Kidney tubule cell (primary cell): ENCODE measurements at regions not wholly inside any gene's neighbourhood (a gene's known extent, or its start where the extent isn't known, plus 50 kb on each side); places are given as distances from the start of the nearest gene placed in this dataset.
A peak's percentile ranks its signal among the peaks of the same experiment; 100 is the strongest.
"Not testable (repeated sequence)": the region's sequence is repeated elsewhere in the genome, so short reads cannot be mapped to it uniquely, and the experiment has no call there.

Source experiments
- DNase-seq: peaks from one replicate; pipeline ENCODE4 v3.0.0-alpha.2; 2018; ENCODE audit warnings: low spot score

DNA sequence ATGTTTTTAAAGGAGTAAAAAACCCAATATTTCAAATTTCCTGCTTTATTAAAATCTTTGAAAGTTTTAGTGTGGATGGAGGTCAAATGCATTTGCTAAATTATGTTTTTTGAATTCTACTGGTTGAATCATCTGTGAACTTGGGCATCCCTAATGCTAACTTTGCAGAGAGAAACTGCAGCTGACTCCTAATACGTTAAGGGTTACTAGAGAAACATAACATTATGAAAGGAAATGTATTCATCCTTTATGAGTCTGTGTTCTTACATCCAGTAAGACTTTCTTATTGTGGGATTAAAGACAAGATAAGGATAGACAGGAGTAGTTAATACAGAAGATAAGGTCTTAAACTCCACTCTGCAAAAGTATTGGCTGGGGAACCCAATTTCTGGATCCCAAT lies 140.6 kb downstream of the FAM124B start:
- DNase-seq, result no peak

DNA sequence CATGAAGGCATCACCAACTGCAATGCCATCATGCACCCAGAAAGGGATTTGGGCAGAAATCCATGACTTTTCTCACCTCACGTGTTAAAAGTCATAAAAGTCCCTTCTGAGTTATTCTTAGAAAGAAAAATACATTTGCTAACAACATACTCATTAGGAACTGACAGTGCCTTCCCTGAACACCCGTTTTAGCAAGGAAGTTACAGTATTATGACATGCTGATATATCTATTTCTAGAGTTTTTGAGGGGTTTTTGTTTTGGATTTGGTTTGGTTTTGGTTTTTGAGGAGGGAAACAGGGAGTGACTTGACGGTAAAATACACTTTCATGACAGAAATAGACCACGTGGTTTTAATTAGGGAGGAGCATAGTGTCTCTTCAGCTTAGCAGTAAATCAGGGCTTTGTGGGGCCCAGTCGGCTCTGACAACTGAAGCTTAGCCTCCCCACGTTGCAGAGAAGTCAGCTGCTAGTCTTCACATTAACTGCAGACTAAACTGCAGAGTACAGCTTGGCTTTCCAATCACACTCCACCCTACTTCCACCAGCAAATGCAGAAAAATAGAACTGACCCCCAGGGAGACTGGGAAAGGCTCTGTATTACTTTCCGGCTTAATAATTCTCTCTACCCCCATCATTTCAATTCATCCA lies 141.4 kb downstream of the FAM124B start:
- no peak for DNase-seq

DNA sequence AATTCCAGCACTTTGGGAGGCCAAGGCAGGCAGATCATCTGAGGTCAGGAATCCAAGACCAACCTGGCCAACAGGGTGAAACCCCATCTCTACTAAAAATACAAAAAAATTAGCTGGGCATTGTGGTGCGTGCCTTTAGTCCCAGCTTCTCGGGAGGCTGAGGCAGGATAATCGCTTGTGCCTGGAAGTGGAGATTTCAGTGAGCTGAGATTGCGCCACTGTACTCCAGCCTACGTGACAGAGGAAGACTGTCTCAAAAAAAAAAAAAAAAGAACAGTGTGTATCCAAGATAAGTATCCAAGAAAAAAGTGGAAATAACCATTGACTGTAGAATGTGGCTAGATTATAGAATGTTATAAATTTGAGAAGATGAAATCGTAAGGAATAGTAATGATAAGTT lies 142.1 kb downstream of the FAM124B start:
- no peak for DNase-seq

DNA sequence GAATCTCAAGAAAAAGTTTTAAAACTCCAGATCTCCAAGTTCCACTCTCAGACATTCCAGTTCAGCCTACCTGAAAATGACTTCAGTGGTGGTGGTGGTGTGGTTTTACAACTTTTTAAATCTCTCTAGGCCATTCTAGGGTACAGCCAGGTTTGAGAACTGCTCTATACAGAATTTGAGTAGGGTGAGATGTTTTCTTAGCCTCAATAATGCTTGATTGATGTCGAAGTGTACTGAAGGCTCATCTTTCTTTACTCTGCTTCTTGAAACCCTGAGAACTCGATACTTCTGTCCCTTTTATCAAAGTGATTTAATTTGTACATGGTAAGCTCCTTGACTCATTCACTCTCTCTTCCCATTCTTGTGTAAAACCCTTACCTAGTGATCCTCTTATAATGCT lies 143.8 kb downstream of the FAM124B start:
- no peak for DNase-seq

DNA sequence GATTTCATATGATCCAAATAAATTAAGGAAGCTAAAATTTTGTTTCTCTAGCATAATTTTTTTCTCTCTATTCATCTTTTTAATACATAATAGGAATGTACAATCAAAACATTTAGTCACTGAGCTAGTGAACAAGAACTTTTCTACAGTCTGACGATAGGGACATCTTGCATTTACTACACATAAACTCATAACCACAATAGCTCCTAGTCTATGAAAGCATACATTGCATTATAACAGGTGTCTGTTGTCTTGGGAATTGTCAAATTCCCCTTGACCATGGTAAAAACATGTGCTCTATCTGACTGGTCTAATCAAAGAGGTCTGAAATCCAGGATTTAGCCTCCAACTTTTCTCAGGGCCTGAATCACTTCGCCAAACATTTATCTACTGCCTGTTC lies 144.8 kb downstream of the FAM124B start:
- DNase-seq, result no peak

DNA sequence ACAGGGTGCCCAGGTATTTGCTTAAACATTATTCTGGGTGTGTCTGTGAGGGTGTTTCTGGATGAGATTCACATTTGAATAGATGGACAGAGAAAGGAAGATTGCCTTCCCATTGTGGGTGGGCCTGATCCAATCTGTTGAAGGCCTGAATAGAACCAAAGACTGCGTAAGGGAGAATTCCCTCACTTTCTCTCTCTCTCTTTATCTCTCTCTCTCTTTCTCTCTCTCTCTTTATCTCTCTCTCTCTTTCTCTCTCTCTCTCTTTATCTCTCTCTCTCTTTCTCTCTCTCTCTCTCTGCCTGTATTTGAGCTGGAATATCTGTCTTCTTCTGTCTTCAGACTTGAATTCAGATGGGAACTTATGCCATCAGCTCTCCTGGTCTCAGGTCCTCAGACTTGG lies 148.4 kb downstream of the FAM124B start:
- no peak for DNase-seq

DNA sequence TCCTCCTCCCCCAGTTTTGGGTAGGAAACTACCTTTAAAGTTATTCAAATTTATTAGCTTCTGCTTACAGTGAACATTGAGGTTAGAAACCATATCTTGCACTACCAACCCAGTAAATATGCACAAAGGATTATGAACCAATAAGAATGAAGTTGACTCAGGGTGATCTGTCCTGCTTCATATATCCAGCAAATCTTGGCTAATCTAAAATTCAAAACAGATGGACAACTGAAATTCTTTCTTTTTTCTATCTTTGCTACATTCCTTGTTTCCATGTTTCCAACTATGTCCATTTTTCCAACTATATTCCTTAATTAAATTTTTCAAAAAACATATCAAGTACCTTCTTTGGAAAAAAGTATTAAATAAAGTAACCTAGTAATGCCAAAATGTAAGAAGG lies 149.3 kb downstream of the FAM124B start:
- DNase-seq, result no peak

DNA sequence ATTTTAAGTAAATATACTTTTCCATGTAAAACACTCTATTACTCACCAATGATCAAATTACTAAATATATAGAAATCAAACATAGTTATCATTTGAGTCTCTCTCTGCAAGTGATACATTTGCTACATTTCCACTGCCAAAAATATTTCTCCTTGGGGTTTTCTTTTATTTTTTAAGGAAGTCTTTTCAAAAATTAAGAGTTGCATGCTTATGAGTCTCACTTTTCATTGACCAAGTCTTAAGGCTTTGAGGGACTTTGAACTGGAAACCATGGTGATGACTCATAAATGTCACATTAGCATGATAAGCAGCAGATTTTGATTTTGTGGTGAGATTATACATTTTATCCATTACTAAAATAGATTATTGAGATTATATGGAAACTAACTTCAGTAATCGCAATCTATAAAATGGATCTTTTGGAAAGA lies 152.9 kb downstream of the FAM124B start:
- no peak for DNase-seq

DNA sequence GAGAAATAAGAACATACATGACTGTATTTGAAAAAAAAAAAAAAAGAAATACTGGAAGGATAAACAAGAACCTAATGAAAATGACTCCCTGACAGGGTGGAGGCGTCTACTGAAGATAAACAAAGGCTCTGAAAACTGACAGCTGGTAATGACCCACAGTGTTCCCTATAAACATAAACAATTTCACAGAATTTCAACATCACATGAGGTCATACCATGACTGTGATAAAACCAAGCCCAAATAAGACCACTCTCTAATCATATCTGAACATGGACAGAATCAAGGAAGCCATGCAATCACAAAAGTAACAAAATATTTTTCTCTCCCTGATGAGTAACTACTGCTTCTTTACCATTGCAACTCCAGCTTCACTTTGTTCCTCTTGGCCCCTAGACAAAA lies 159.3 kb downstream of the FAM124B start:
- DNase-seq, result no peak

DNA sequence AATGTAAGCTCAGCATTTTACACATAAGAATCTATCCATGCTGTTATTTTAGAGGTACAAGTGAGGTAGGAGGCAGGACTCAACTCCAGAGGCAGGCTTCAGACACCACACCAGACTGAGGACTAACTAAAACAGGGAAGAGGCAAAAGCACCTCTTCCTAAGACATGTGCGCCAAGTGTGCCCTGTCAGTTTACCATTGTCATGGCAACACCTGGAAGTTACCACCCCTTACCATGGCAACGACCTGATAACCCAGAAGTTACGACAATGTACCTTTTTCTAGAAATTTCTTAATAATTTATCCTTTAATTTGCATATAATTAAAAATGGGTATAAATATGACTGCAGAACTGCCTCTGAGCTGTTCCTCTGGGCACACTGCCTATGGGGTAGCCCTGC lies 160.1 kb downstream of the FAM124B start:
- no peak for DNase-seq

DNA sequence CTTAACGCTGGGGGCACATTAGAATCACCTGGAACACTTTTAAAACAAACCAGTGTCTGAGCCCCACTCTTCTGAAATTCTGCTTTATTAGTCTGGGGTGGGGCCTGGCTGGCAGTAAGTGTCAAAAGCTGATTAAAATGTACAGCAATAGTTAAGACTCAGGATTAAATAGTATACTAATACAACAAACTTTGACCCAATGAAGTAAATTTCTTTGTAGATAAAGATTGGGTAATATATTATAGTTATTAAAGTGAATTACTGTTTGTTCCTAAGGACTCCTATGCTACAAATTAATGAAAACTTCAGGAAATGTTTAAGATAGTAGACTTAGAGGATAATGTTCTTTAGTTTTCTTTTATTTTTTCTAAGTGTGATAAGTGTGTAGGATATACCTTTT lies 160.9 kb downstream of the FAM124B start:
- DNase-seq, result no peak

DNA sequence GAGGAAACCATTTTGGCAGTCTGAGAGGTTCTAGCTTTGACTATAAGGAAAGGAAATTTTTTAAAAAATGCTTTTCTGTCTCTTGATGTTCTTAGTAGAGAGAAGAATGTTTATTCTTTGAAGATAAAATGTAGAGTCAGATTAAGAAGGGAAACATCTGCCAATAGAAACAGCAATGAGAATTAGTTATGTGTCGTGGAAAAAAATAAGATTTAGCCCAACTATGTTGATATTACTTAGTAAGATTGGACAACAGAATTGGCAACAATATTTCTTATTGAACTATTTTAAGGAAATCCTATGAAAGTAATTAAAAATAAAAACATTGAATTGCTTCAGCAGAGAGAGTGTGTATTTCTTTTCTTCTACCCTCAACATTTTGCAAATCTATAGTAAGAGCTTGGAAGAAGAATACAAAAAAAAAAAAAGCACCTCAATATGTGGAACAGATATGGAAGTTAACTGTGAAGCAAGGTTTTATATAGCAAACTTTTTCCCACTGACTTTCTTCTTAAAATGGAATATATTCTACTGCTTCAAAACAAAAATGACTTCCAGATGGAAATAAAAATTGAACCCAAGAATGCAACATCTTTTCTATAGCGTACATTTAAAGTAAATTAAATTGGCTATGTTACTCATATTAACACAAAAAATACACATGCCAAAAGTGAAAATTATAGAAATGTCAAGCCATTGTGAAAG lies 177.9 kb downstream of the FAM124B start:
- DNase-seq, result no peak

DNA sequence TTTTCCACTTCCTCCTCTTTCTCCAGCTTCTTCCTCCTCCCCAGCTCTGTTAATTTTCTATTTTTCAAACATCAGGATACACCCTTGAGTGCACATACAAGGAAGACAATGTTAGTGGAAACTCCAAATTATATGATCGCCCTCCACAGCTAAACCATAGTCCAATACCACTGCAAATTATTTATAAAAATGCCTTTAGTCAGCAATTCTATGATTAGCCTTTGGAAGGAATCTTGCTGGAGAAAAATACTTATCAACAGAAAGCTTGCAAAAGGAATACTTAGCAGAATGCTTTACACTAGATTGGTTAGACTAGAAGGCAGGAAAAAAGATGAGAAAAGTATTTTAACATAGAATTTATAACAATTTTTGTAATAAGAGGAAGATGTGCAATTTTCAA lies 178.9 kb downstream of the FAM124B start:
- peak; percentile 48 for DNase-seq

DNA sequence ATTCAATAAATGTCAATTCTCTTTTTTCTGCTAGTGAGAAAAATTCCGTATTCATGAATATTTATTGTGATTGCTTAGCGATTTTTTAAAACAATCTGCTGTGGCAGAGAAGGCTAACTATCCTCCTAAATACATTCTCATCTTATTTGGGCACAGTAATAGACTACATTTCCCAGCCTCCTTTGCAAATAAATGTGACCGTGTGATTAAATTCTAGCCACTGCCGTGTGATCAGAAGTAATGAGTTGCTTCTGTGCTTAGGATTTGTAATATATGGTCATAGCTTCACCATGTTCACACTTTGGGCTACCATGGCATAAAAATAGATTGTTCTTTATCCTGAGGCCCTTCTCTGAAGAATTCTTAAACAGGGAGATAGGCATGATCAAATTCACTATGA lies 179.6 kb downstream of the FAM124B start:
- DNase-seq, result peak; percentile 61

DNA sequence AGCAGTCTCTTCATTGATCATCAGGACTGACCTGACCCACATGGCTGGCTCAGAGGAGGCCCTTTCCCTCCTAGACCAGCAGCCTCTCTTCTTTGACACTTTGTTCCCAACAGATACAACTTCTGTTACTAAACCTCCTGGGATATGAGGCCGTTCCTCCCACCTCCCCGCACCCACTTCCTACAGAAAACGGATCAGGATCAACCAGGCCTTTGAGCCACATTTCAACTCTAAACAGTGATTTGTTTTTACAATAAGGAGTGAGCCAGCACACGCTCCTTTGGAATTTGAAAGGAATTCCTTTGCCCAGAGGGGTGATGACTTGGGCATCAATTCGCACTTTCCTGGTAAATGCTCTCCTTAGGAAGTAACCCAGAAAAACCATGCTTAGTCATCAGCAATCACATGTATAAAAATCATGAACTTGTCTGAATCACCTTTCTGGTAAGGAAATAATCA lies 180.4 kb downstream of the FAM124B start:
- peak; percentile 100 for DNase-seq

DNA sequence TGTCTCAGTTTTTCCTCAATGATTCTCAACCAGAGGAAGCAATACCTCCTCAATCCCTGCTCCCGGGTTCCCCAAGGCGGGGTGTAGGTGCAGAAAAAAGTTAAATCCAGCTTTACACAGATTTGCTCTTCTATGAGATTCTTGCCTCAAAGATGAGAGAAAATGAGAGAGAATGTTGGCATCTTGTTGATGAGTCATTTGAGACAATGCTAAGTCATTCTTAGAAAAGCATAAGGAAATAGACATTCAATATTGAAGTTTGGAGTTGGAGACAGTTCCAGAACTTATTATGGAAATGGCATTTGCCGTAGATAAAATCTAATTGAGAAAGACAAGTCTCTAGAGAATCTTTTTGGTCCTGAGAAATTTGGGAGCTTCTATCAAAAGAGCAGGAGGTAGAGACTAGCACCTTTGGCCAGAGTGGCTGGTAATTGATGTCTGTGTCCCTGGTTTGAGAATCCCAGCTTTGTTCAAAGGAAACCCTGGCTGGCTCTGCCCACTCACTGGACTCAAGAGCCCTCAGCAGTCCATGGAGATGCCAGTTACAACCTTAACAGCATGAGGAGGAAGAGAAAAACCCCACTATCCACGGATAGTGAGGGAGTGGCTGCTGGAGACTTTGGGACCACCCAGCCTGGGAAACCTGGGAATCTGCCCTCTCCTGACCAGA lies 181.2 kb downstream of the FAM124B start:
- peak; percentile 74 for DNase-seq

DNA sequence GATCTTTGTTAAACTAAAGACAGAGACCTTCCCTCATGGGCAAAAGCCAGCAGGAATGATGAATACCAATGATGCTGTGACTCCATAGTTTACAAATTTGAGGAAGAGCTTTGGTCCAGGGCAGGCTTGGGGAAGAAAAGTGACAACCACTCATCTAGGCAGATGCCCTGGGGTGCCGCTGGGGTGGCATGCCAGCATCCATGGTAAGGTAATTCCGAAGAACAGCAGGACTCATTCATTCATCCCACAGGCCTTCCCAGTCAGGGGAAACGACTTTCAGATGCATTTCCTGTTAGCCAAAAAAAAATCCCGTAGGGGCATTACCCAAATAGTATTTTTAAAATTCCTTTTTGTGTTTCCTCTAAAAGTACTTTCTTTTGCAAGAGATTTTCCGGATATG lies 180.7 kb upstream of the SERPINE2 start:
- DNase-seq, result no peak

DNA sequence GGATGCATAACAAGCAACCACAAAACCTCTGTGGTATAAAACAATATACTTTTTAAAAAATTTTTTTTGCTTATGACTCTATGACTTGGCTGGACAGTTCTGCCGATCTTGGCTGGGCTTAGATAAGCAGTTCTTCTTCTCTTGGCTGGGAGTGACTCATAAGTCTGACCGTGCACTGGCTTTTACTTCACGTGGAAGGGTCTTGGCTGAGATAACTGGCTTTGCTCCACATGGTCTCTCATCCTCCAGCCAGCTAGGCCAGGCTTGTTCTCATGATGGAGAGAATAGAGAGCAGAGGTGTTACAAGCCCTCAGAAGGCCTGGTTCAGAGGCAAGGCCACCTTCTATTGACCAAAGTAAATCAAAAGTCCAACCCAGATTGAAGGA lies 178.9 kb upstream of the SERPINE2 start:
- DNase-seq, result peak; percentile 28

DNA sequence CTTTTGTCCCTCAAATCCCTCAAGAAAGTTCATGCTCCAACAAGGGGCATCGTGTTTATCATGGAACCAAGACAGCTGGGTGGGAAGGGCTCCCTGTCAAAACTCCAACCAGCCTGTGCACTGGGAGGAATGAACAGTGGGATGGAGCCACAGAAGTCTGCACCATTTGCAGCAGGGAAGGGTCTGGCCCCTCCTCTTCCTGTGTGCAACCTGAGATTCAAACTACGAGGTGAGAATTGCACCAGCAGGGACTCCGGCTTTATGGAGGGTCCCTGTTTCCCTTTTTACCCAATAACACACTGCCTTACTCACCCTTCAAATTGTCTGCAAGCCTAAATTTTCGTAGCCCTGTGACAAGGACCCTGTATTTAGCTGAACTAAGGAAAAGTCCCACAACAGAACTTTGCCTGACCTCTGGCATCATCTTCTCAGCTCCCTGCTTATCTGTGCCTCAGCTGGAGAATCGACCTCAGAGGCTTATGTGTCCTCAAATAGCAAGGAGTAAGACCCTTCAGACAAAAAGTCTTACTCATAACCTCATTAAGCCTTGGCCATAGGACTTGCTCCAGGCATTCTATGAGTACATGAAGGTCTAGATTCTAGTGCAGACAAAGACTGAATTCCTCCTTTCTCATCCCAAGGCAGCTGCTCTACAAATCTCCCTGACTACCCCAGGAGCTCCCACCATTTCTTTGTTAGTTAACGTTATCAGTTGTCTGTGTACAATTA lies 178.3 kb upstream of the SERPINE2 start:
- no peak for DNase-seq

DNA sequence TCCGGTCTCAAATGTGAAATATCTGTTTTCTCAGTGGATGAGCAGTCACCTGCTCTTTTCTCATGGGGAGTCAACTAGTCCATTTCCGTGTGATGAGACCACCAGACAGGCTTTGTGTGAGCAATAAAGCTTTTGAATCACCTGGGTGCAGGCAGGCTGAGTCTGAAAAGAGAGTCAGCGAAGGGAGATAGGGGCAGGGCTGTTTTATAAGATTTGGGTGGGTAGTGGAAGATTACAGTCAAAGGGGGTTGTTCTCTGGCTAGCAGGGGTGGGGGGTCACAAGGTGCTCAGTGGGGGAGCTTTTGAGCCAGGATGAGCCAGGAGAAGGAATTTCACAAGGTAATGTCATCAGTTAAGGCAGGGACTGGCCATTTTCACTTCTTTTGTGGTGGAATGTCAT lies 176.5 kb upstream of the SERPINE2 start:
- DNase-seq, result not testable (repeated sequence)

DNA sequence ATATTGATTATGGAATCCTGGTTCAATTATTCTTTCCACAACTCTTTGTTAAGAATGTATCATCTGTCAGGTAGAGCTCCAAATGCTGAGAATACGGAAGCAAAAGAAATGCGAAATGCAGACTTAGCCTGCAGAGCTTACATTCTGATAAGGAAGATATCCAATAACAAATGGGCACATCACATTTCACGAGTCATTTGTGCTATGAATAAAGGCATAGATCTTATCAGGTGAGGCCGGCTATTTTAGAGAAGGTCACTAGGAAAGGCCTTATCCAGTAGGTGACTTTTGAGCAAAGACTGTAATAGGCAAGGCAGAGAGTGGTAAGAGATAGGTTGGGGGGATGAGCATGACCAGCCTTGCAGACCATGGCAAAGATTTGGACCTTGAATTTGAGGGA lies 174.3 kb upstream of the SERPINE2 start:
- no peak for DNase-seq

DNA sequence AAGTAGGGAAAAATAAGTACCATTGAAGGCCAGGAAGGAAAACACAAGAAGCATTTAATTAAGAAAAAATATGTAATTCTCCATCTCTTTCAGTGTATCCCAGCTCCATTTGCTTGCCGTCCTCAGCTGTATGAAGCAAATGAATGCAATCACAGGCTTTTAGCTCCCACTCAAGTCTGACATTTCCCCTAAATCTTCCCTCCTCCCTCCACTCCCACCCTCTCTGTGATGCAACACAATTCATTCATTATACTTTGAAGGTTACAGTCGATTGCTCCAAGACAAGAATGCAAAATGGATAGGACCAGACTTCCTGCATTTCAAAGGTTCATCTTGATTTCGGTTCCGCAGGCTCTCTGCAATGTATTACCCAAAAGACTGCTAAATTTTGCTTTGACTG lies 172.7 kb upstream of the SERPINE2 start:
- no peak for DNase-seq

DNA sequence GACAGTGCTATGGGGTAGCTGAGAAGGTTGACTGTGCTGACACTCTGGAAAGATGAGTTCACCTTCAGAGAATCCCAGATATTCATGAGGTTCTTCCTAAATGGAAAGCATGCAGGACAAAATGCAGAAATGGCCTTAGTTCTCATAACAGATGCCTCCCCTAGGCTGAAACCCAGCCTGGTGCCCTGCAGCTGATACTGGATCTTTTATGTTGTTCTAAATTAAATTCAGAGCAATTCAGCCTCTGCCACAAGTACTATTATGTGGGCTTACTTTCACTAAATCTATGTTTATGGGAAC lies 172.0 kb upstream of the SERPINE2 start:
- peak; percentile 49 for DNase-seq
